Liver (tissue), 3 donors: ENCODE measurements at regions not wholly inside any gene's neighbourhood (a gene's known extent, or its start where the extent isn't known, plus 50 kb on each side); places are given as distances from the start of the nearest gene placed in this dataset.

ENCODE experiments used
- ATF3 ChIP-seq: IDR thresholded peaks from 2 replicates; pipeline ENCODE4 v1.6.1; 2016; ENCODE audit warnings: antibody characterized with exemption
- CTCF ChIP-seq: fragments of 150-350 bp; IDR thresholded peaks from 2 replicates; pipeline ENCODE4 v1.5.1; 2017; ENCODE audit warnings: improper control_type of control experiment, low read depth, low read length; ENCODE audit not compliant: missing input control
- HNF4G ChIP-seq: IDR thresholded peaks from 2 replicates; pipeline ENCODE4 v1.6.1; 2016; ENCODE audit warnings: antibody characterized with exemption
- MAX ChIP-seq: IDR thresholded peaks from 2 replicates; pipeline ENCODE4 v1.6.1; 2016; ENCODE audit warnings: antibody characterized with exemption
- RAD21 ChIP-seq, 2 donors: IDR thresholded peaks; 2 replicates each; pipeline ENCODE4 v1.6.1; 2016; ENCODE audit warnings: antibody characterized with exemption in 2 of 2, mild to moderate bottlenecking in 2 of 2
- REST ChIP-seq: IDR thresholded peaks from 2 replicates; pipeline ENCODE4 v1.6.1; 2016; ENCODE audit warnings: antibody characterized with exemption, mild to moderate bottlenecking
- TAF1 ChIP-seq: conservative IDR thresholded peaks from 2 replicates; pipeline ENCODE4 v1.6.1; 2016; ENCODE audit warnings: antibody characterized with exemption, mild to moderate bottlenecking
- donor health status: healthy.
- donor health status: healthy.

GRCh38 chr21:27502801-27503200 is 535.9 kb upstream of the ADAMTS5 start:
- TF ChIP-seq ATF3, result no peak
- TF ChIP-seq MAX, result no peak
- no peak for TF ChIP-seq CTCF
- no peak for TF ChIP-seq TAF1
- no peak for TF ChIP-seq HNF4G
- TF ChIP-seq REST, result no peak
- no peak for TF ChIP-seq RAD21 (IDR thresholded peaks at IDR 0.05)
